Thyroid gland (tissue), 4 donors: ENCODE measurements at regions not wholly inside any gene's neighbourhood (a gene's known extent, or its start where the extent isn't known, plus 50 kb on each side); places are given as distances from the start of the nearest gene placed in this dataset.

ENCODE experiments used
- DNase-seq, 2 donors: peaks; one replicate each; pipeline ENCODE4 v3.0.0-alpha.2; 2019
- H3K27ac ChIP-seq, 3 donors: fragments of 200-600 bp; sonication (generic); 1 replicate in 2 of 3; 2 replicates in 1 of 3; pipeline ENCODE4 v1.5.1; 2016 to 2019; ENCODE audit warnings: mild to moderate bottlenecking in 1 of 3, moderate library complexity in 1 of 3
- H3K27me3 ChIP-seq: fragments of 200-600 bp; sonication (generic); one replicate; pipeline ENCODE4 v1.5.1; 2019
- H3K36me3 ChIP-seq, 2 donors: fragments of 200-600 bp; sonication (generic); one replicate each; pipeline ENCODE4 v1.5.1; 2016 to 2019
- H3K4me1 ChIP-seq, 2 donors: fragments of 200-600 bp; sonication (generic); one replicate each; pipeline ENCODE4 v1.5.1; 2017 to 2019
- H3K4me3 ChIP-seq, 3 donors: fragments of 200-600 bp; sonication (generic); replicated peaks in 1 of 3; 1 replicate in 2 of 3; 2 replicates in 1 of 3; pipeline ENCODE4 v1.5.1; 2016; ENCODE audit warnings: mild to moderate bottlenecking in 1 of 3
- H3K9me3 ChIP-seq: fragments of 200-600 bp; sonication (generic); one replicate; pipeline ENCODE4 v1.5.1; 2017
- POLR2A ChIP-seq, 2 donors: fragments of 450-650 bp; IDR thresholded peaks; one replicate each; pipeline ENCODE4 v1.6.1; 2017; ENCODE audit warnings: antibody characterized with exemption in 2 of 2, mild to moderate bottlenecking in 2 of 2, moderate library complexity in 1 of 2
- WGBS, 2 donors: methylation state at CpG; one replicate each; pipeline ENCODE4 v1.1.5; 2017; 5-methylcytosine and 5-hydroxymethylcytosine counted together
- intact Hi-C: fragments of 100-400 bp; cut with DNase I; formaldehyde crosslinking; loops from one replicate; pipeline ENCODE4 v1.15.1; 2023
- TF ChIP-seq, protein P1 (sequence below), 6 experiments: fragments of 200-600 bp in 3 of 6; fragments of 450-650 bp in 3 of 6; sonication (generic) in 3 of 6; IDR thresholded peaks; one replicate each; pipeline ENCODE4 v1.5.1; 2016 to 2019; ENCODE audit warnings: antibody characterized with exemption in 6 of 6, mild to moderate bottlenecking in 2 of 6, inconsistent platforms in 1 of 6, moderate library complexity in 1 of 6

DNA sequence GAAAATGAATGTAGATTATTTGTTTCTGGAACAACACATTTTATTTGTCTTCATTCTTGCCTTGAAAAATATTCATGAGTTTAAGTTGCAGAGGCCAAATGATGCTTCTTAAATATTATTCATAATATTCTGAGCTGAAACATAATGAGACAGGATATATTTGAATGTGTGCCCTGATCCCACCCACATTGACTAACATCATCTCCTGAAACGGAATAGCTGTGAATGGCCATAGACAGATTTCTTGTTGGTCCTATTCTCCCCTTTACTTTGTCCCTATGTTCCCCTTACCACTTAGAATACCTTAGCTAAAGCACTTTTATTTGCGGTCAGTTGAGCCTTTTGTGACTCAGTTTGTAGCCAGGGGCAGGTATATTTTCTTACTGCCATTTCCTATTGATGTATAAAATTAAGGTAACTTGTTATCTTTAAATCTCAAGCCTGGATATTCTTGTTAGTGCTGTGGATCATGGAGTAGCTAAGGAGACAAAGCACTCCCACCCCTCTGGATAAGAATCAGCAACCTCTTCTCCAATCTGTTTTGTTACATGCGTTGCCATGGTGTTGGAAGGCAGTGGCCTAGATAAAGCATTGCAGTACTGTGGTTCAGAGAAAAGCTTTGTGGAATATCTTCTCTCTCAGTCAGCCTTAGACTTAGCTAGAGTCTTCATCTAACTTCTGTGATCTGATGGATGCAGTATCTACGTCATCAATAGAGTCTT lies 478.5 kb upstream of the DEPDC1 start:
- TF ChIP-seq, protein P1, sequence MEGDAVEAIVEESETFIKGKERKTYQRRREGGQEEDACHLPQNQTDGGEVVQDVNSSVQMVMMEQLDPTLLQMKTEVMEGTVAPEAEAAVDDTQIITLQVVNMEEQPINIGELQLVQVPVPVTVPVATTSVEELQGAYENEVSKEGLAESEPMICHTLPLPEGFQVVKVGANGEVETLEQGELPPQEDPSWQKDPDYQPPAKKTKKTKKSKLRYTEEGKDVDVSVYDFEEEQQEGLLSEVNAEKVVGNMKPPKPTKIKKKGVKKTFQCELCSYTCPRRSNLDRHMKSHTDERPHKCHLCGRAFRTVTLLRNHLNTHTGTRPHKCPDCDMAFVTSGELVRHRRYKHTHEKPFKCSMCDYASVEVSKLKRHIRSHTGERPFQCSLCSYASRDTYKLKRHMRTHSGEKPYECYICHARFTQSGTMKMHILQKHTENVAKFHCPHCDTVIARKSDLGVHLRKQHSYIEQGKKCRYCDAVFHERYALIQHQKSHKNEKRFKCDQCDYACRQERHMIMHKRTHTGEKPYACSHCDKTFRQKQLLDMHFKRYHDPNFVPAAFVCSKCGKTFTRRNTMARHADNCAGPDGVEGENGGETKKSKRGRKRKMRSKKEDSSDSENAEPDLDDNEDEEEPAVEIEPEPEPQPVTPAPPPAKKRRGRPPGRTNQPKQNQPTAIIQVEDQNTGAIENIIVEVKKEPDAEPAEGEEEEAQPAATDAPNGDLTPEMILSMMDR (IDR thresholded peaks at IDR 0.05): no peak
- TF ChIP-seq POLR2A (IDR thresholded peaks at IDR 0.05): no peak
- intact Hi-C loops: no loop called here
- 35 to 45% methylated on average over 4 of the region's 4 CpGs for WGBS, 2 donors

DNA sequence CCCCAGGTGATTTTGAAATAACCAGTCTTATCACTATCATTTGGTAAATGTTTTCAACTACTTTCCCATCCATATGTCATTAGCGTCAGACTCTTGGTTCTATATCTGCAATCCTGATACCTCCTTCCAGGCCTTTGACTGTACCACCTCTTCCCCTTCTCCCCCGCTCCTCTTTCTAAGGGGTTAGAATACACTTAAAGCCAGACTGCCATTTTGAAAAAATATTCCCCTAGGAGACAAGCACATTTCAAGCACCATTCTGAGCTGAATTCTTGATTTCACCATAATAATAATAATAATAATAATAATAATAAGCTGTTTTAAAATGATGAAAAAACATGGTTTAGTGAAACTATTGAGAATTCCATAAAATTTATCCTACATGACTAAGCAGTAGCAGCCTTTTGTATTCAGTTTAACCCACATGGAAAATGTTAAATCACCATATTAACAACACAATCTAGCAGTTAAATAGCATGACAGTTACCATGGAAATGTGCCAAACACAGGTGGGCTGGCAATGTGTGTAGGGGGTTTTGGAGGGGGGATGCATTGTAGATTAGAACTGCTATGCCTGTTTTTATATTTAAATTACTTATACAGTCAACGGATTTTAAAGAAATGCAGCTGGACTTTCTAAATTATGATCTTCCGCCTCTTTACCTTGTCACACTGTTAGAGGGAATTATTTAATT lies 480.2 kb upstream of the DEPDC1 start:
- Histone ChIP-seq H3K4me3 (no peak overlapping the region), H3K9me3 (no peaks in the 10 kb centered on the region), H3K27ac (no peak overlapping the region), H3K36me3 (no peaks in the 10 kb centered on the region), H3K4me1 (peaks cover 15 to 19% of the 10 kb centered on the region in 2 donors), H3K27me3 (no peaks in the 10 kb centered on the region)
- TF ChIP-seq, protein P1 (IDR thresholded peaks at IDR 0.05): no peak
- 93 to 95% methylated on average over 4 of the region's 4 CpGs for WGBS, 2 donors
- intact Hi-C loops: no loop called here
- no peak for DNase-seq

More for the DNA sequence above, 478.5 kb upstream of the DEPDC1 start:
- Histone ChIP-seq H3K36me3 (no peaks in the 10 kb centered on the region), H3K4me1 (peaks cover 16 to 22% of the 10 kb centered on the region in 2 donors), H3K27ac (peak overlapping the region; percentile 29 to 77 (median 55)), H3K4me3 (no peak overlapping the region), H3K27me3 (no peaks in the 10 kb centered on the region), H3K9me3 (no peaks in the 10 kb centered on the region)
- peak; percentile 62 to 68 for DNase-seq

DNA sequence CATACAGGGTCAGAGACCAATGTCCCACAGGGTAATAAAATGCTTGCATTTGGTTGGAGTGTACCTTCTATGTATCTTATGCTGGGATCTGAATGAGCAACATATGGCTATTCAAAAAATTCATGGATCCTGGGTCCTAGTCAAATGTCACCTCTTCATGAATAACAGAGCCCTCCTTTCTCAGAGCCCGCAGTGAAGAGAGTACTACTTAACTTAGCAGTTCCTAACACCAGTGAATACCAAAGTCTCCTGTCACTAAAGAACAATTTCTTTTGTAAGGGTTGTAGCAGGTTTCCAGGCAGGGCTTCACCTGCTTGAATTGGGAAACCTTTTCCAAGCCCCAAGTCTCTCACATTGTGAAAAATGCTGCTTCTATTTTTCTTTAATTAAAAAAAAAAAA lies 483.0 kb upstream of the DEPDC1 start:
- TF ChIP-seq POLR2A (IDR thresholded peaks at IDR 0.05): no peak
- TF ChIP-seq, protein P1 (IDR thresholded peaks at IDR 0.05): no peak
- no peaks in the 10 kb centered on the region for H3K27me3 ChIP-seq
- peaks cover 14 to 15% of the 10 kb centered on the region in 2 donors for H3K4me1 ChIP-seq
- H3K36me3 ChIP-seq: no peaks in the 10 kb centered on the region
- H3K9me3 ChIP-seq: no peaks in the 10 kb centered on the region
- no peak overlapping the region for H3K4me3 ChIP-seq
- no peak overlapping the region for H3K27ac ChIP-seq
- intact Hi-C loops: no loop called here
- 90 to 93% methylated on average over 1 of the region's 1 CpG for WGBS, 2 donors
- DNase-seq: no peak

DNA sequence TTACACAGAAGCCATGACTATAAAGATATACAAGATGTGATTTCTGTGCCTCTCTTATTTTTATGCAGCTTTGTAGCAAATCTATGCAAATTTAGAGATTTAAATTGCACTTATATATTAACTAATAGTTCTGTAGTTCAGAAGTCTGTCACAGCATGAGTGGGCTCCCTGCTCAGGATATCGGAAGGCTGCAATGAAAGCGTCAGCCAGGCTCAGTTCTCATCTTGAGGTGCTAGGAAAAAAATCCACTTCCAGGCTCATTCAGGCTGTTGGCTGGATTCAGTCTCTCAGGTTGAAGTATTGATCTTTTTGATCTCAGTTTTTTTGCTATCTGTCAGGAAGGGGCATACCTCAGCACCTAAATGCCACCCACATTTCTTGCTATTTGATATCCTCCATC lies 487.4 kb upstream of the DEPDC1 start:
- intact Hi-C loops: no loop called here
- TF ChIP-seq, protein P1 (IDR thresholded peaks at IDR 0.05): no peak
- TF ChIP-seq POLR2A (IDR thresholded peaks at IDR 0.05): no peak
- WGBS, 2 donors: 92 to 94% methylated on average over 2 of the region's 2 CpGs
- Histone ChIP-seq H3K27me3 (no peaks in the 10 kb centered on the region), H3K9me3 (no peaks in the 10 kb centered on the region), H3K4me1 (peaks cover 9 to 14% of the 10 kb centered on the region in 2 donors), H3K27ac (no peak overlapping the region), H3K4me3 (no peak overlapping the region), H3K36me3 (no peaks in the 10 kb centered on the region)
- no peak for DNase-seq

DNA sequence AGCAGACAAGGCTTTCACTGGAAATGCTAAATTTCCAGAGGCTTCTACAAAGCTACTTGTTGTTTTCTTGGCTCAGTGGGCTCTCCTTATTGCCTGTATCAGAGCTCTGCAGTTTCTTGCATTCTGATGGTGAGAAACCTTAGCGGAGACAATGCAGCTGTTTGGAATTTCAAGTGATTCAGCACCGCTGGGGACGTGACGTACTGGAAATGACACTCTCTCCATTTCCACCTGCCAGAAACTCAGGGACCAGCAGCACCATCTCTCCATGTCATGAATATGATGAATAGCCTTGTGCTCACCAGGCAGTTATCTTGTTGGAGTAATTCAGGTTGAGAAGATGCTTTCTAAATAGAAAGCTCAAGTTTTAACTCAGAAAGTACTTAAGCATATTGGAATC lies 497.2 kb upstream of the DEPDC1 start:
- DNase-seq: no peak
- intact Hi-C loops: no loop called here
- Histone ChIP-seq H3K27ac (no peak overlapping the region), H3K36me3 (no peaks in the 10 kb centered on the region), H3K4me1 (no peaks in the 10 kb centered on the region), H3K9me3 (no peaks in the 10 kb centered on the region), H3K27me3 (no peaks in the 10 kb centered on the region), H3K4me3 (no peak overlapping the region)
- 76 to 91% methylated on average over 4 of the region's 4 CpGs for WGBS, 2 donors
- TF ChIP-seq, protein P1 (IDR thresholded peaks at IDR 0.05): no peak
- no peak for TF ChIP-seq POLR2A (IDR thresholded peaks at IDR 0.05)
